ENCODE measurements at regions not wholly inside any gene's neighbourhood (a gene's known extent, or its start where the extent isn't known, plus 50 kb on each side); places are given as distances from the start of the nearest gene placed in this dataset.

GRCh38 chr6:3585320-3585935 lies 128.6 kb upstream of the SLC22A23 start:
- no peak for DNase-seq

GRCh38 chr6:3584606-3585005 lies 127.8 kb upstream of the SLC22A23 start:
- DNase-seq: no peak

- no peak for DNase-seq
Measured at GRCh38 chr6:3581469-3581868, 124.6 kb upstream of the SLC22A23 start.

GRCh38 chr6:3579652-3580175 lies 122.9 kb upstream of the SLC22A23 start:
- no peak for DNase-seq

- no peak for DNase-seq
Measured at GRCh38 chr6:3578981-3579380, 122.1 kb upstream of the SLC22A23 start.

GRCh38 chr6:3577517-3577916 lies 120.7 kb upstream of the SLC22A23 start:
- DNase-seq: no peak

- no peak for DNase-seq
Measured at GRCh38 chr6:3575701-3576100, 118.9 kb upstream of the SLC22A23 start.

GRCh38 chr6:3575166-3575565 lies 118.3 kb upstream of the SLC22A23 start:
- no peak for DNase-seq

- DNase-seq: no peak
Measured at GRCh38 chr6:3573670-3574069, 116.8 kb upstream of the SLC22A23 start.

GRCh38 chr6:3571836-3572235 lies 115.0 kb upstream of the SLC22A23 start:
- DNase-seq: no peak

- no peak for DNase-seq
Measured at GRCh38 chr6:3571250-3571681, 114.4 kb upstream of the SLC22A23 start.

GRCh38 chr6:3569816-3570215 lies 113.0 kb upstream of the SLC22A23 start:
- DNase-seq: no peak

- DNase-seq: no peak
Measured at GRCh38 chr6:3568396-3569082, 111.7 kb upstream of the SLC22A23 start.

GRCh38 chr6:3566812-3567211 lies 110.0 kb upstream of the SLC22A23 start:
- no peak for DNase-seq

GRCh38 chr6:3565291-3565690 lies 108.4 kb upstream of the SLC22A23 start:
- DNase-seq: no peak

GRCh38 chr6:3561725-3562124 lies 104.9 kb upstream of the SLC22A23 start:
- DNase-seq: no peak

- DNase-seq: no peak
Measured at GRCh38 chr6:3560211-3560610, 103.4 kb upstream of the SLC22A23 start.

- DNase-seq: no peak
Measured at GRCh38 chr6:3559561-3559960, 102.7 kb upstream of the SLC22A23 start.

- DNase-seq: no peak
Measured at GRCh38 chr6:3557336-3557735, 100.5 kb upstream of the SLC22A23 start.

GRCh38 chr6:3553254-3553653 lies 96.4 kb upstream of the SLC22A23 start:
- DNase-seq: no peak

- no peak for DNase-seq
Measured at GRCh38 chr6:3551716-3552511, 95.1 kb upstream of the SLC22A23 start.

- no peak for DNase-seq
Measured at GRCh38 chr6:3549314-3549940, 92.6 kb upstream of the SLC22A23 start.

- DNase-seq: no peak
Measured at GRCh38 chr6:3546121-3546520, 89.3 kb upstream of the SLC22A23 start.

Data from GDM1 (cell line).